Uterus (tissue), 2 donors: ENCODE measurements at regions not wholly inside any gene's neighbourhood (a gene's known extent, or its start where the extent isn't known, plus 50 kb on each side); places are given as distances from the start of the nearest gene placed in this dataset.
"Not testable (repeated sequence)": the region's sequence is repeated elsewhere in the genome, so short reads cannot be mapped to it uniquely, and the experiment has no call there.

Source experiments
- POLR2A ChIP-seq, 2 donors: fragments of 450-650 bp; IDR thresholded peaks; one replicate each; pipeline ENCODE4 v1.6.1; 2016; ENCODE audit warnings: antibody characterized with exemption in 2 of 2, mild to moderate bottlenecking in 1 of 2, moderate library complexity in 1 of 2
- TF ChIP-seq, protein P1 (sequence below), 4 experiments: fragments of 200-600 bp in 2 of 4; fragments of 450-650 bp in 2 of 4; sonication (generic) in 2 of 4; IDR thresholded peaks; one replicate each; pipeline ENCODE4 v1.5.1; 2016 to 2019; ENCODE audit warnings: antibody characterized with exemption in 4 of 4, mild to moderate bottlenecking in 2 of 4, moderate library complexity in 1 of 4

- TF ChIP-seq, protein P1, sequence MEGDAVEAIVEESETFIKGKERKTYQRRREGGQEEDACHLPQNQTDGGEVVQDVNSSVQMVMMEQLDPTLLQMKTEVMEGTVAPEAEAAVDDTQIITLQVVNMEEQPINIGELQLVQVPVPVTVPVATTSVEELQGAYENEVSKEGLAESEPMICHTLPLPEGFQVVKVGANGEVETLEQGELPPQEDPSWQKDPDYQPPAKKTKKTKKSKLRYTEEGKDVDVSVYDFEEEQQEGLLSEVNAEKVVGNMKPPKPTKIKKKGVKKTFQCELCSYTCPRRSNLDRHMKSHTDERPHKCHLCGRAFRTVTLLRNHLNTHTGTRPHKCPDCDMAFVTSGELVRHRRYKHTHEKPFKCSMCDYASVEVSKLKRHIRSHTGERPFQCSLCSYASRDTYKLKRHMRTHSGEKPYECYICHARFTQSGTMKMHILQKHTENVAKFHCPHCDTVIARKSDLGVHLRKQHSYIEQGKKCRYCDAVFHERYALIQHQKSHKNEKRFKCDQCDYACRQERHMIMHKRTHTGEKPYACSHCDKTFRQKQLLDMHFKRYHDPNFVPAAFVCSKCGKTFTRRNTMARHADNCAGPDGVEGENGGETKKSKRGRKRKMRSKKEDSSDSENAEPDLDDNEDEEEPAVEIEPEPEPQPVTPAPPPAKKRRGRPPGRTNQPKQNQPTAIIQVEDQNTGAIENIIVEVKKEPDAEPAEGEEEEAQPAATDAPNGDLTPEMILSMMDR (IDR thresholded peaks at IDR 0.05), result not testable (repeated sequence)
- not testable (repeated sequence) for TF ChIP-seq POLR2A (IDR thresholded peaks at IDR 0.05)
Measured at GRCh38 chr2:37722971-37723370, 51.5 kb upstream of the CDC42EP3 start.
